Ishikawa (cell line): ENCODE measurements at regions not wholly inside any gene's neighbourhood (a gene's known extent, or its start where the extent isn't known, plus 50 kb on each side); places are given as distances from the start of the nearest gene placed in this dataset.

Experiments
- FOXM1 ChIP-seq: IDR thresholded peaks from 2 replicates; pipeline ENCODE4 v1.6.1; 2012; ENCODE audit warnings: low read depth, borderline replicate concordance
- NFIC ChIP-seq: IDR thresholded peaks from 2 replicates; pipeline ENCODE4 v1.6.1; 2012

DNA sequence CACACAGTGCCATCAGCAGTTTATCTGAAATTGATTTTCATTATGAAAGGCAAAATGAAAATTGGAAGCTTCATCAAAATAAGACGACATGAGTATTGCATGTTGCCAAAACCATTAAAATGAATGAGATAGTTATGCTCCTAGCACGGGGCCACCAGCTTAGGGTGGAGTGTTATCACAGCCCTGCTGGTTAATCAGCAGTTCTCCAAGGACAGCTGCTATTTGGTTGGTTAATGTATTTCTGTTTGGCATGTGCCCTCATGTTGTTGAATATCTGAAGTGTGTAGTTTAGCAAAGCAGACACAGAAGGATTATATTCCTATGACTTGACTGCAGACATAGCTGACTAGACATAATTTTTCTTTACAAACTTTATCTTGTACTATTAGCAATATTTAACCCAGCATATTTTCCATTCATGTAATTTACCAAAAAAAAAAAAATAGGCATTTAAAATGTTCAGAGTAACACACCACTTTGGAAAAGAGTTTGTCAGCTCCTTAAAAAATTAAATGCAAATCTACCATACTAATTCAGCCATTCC, 98.6 kb upstream of the PIK3R1 start:
- TF ChIP-seq NFIC = no peak
- TF ChIP-seq FOXM1 = no peak
